Fibroblast of mammary gland (primary cell): ENCODE measurements at regions not wholly inside any gene's neighbourhood (a gene's known extent, or its start where the extent isn't known, plus 50 kb on each side); places are given as distances from the start of the nearest gene placed in this dataset.

Experiments used
- DNase-seq: peaks from one replicate; pipeline ENCODE4 v3.0.0-alpha.2; 2010; ENCODE audit warnings: low read depth
- H3K4me3 ChIP-seq: 2 replicates; pipeline ENCODE4 v1.5.1; 2011; ENCODE audit warnings: low read depth, mild to moderate bottlenecking, low read length, moderate library complexity; ENCODE audit not compliant: control insufficient read depth
- CTCF ChIP-seq: conservative IDR thresholded peaks from 2 replicates; pipeline ENCODE4 v1.5.1; 2011; ENCODE audit warnings: low read depth, low read length, inconsistent platforms; ENCODE audit not compliant: control insufficient read depth, insufficient read depth

GRCh38 chr6:139583420-139583819 lies 209.0 kb upstream of the CITED2 start:
- no peak for DNase-seq
- H3K4me3 ChIP-seq: no peak overlapping the region
- TF ChIP-seq CTCF: no peak

GRCh38 chr6:139582956-139583355 lies 208.5 kb upstream of the CITED2 start:
- no peak for TF ChIP-seq CTCF
- DNase-seq: no peak
- no peak overlapping the region for H3K4me3 ChIP-seq

GRCh38 chr6:139581485-139581865 lies 207.0 kb upstream of the CITED2 start:
- DNase-seq: no peak
- TF ChIP-seq CTCF: no peak
- no peak overlapping the region for H3K4me3 ChIP-seq

GRCh38 chr6:139580592-139581484 lies 206.4 kb upstream of the CITED2 start:
- no peak for DNase-seq
- H3K4me3 ChIP-seq: no peak overlapping the region
- no peak for TF ChIP-seq CTCF

GRCh38 chr6:139577763-139578604 lies 203.5 kb upstream of the CITED2 start:
- TF ChIP-seq CTCF: no peak
- no peak overlapping the region for H3K4me3 ChIP-seq
- peak; percentile 93 for DNase-seq

GRCh38 chr6:139577124-139577762 lies 202.8 kb upstream of the CITED2 start:
- no peak for TF ChIP-seq CTCF
- DNase-seq: peak; percentile 46
- no peak overlapping the region for H3K4me3 ChIP-seq
